ENCODE measurements at regions not wholly inside any gene's neighbourhood (a gene's known extent, or its start where the extent isn't known, plus 50 kb on each side); places are given as distances from the start of the nearest gene placed in this dataset.

- H3K4me1 ChIP-seq (ENCODE audit: insufficient read depth, low read length, severe bottlenecking) = no peaks in the 10 kb centered on the region
- H3K27ac ChIP-seq (ENCODE audit: low read depth, low read length, poor library complexity, severe bottlenecking) = no peak overlapping the region
- no peaks in the 10 kb centered on the region for H3K79me2 ChIP-seq (ENCODE audit: insufficient read depth, low read length)
- no peaks in the 10 kb centered on the region for H3K9me3 ChIP-seq (ENCODE audit: low read length)
- H3K9me2 ChIP-seq (ENCODE audit: low read depth, low read length) = no peaks in the 10 kb centered on the region
- no peaks in the 10 kb centered on the region for H3K27me3 ChIP-seq (ENCODE audit: insufficient read depth, low read length)
- H4K20me1 ChIP-seq (ENCODE audit: insufficient read depth, low read length) = no peaks in the 10 kb centered on the region
- no peaks in the 10 kb centered on the region for H3K36me3 ChIP-seq (ENCODE audit: insufficient read depth, low read length)
- no peak overlapping the region for H3K4me2 ChIP-seq (ENCODE audit: low read length)
- no peaks in the 10 kb centered on the region for H3F3A ChIP-seq (ENCODE audit: insufficient read depth, low read length)
- no peak overlapping the region for H3K9ac ChIP-seq (ENCODE audit: low read length)
- no peak overlapping the region for H3K4me3 ChIP-seq (ENCODE audit: low read depth, low read length, poor library complexity, severe bottlenecking)
- H2AFZ ChIP-seq (ENCODE audit: low read length) = no peak overlapping the region
- TF ChIP-seq EZH2 (IDR thresholded peaks at IDR 0.05; ENCODE audit: borderline replicate concordance, low read length) = no peak
- TF ChIP-seq, protein P1, sequence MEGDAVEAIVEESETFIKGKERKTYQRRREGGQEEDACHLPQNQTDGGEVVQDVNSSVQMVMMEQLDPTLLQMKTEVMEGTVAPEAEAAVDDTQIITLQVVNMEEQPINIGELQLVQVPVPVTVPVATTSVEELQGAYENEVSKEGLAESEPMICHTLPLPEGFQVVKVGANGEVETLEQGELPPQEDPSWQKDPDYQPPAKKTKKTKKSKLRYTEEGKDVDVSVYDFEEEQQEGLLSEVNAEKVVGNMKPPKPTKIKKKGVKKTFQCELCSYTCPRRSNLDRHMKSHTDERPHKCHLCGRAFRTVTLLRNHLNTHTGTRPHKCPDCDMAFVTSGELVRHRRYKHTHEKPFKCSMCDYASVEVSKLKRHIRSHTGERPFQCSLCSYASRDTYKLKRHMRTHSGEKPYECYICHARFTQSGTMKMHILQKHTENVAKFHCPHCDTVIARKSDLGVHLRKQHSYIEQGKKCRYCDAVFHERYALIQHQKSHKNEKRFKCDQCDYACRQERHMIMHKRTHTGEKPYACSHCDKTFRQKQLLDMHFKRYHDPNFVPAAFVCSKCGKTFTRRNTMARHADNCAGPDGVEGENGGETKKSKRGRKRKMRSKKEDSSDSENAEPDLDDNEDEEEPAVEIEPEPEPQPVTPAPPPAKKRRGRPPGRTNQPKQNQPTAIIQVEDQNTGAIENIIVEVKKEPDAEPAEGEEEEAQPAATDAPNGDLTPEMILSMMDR (IDR thresholded peaks at IDR 0.05; ENCODE audit: low read length) = no peak
Observed at GRCh38 chr2:133822517-133823225, 254.4 kb upstream of the NCKAP5 start.

DNA sequence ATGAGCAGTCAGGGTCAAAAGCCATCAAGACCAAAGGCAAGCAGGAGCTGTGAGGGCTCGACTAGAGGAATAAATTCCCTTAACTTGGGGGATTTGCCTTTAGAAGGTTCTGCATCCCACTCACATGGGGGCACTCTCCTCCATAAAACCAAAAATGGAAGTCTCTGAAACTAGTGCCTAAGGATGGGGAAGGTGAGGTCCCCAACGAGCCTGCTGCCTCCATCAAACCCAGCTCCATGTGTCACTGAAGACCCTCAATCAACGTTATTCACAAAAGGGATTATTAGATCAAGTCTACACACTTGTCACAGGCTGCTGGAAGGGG, 254.9 kb upstream of the NCKAP5 start:
- Histone ChIP-seq H3K36me3 (ENCODE audit: insufficient read depth, low read length) (no peaks in the 10 kb centered on the region), H3K79me2 (ENCODE audit: insufficient read depth, low read length) (no peaks in the 10 kb centered on the region), H3K9me2 (ENCODE audit: low read depth, low read length) (no peaks in the 10 kb centered on the region), H2AFZ (ENCODE audit: low read length) (no peak overlapping the region), H3K9me3 (ENCODE audit: low read length) (no peaks in the 10 kb centered on the region), H3K4me1 (ENCODE audit: insufficient read depth, low read length, severe bottlenecking) (no peaks in the 10 kb centered on the region), H3K27ac (ENCODE audit: low read depth, low read length, poor library complexity, severe bottlenecking) (no peak overlapping the region), H3K4me2 (ENCODE audit: low read length) (no peak overlapping the region), H3K9ac (ENCODE audit: low read length) (no peak overlapping the region), H3K27me3 (ENCODE audit: insufficient read depth, low read length) (no peaks in the 10 kb centered on the region), H4K20me1 (ENCODE audit: insufficient read depth, low read length) (no peaks in the 10 kb centered on the region), H3F3A (ENCODE audit: insufficient read depth, low read length) (no peaks in the 10 kb centered on the region), H3K4me3 (ENCODE audit: low read depth, low read length, poor library complexity, severe bottlenecking) (no peak overlapping the region)
- TF ChIP-seq, protein P1 (IDR thresholded peaks at IDR 0.05; ENCODE audit: low read length) = no peak
- TF ChIP-seq EZH2 (IDR thresholded peaks at IDR 0.05; ENCODE audit: borderline replicate concordance, low read length) = no peak

DNA sequence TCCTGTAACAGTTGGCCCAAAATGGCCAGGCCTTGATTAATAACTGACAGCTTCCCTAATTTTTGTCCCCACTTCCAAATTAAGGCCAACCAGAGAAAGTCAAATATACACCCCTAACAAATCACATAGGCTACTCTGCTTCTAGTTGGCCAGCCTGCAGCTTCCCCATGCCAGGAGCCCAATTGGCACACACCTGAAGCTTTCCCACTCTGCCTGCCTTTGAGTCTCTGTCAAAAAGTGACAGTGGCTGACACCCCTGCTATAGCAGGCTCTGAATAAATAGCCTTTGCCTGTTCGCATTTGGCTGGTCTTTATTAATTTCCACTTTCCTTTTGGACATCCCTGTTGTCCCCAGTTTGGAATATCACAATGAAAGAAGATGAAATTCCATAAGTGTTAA, 256.6 kb upstream of the NCKAP5 start:
- Histone ChIP-seq H3K36me3 (ENCODE audit: insufficient read depth, low read length) (no peaks in the 10 kb centered on the region), H3K4me1 (ENCODE audit: insufficient read depth, low read length, severe bottlenecking) (no peaks in the 10 kb centered on the region), H4K20me1 (ENCODE audit: insufficient read depth, low read length) (no peaks in the 10 kb centered on the region), H3K27me3 (ENCODE audit: insufficient read depth, low read length) (no peaks in the 10 kb centered on the region), H2AFZ (ENCODE audit: low read length) (no peak overlapping the region), H3K4me3 (ENCODE audit: low read depth, low read length, poor library complexity, severe bottlenecking) (no peak overlapping the region), H3K9me3 (ENCODE audit: low read length) (no peaks in the 10 kb centered on the region), H3K4me2 (ENCODE audit: low read length) (no peak overlapping the region), H3K27ac (ENCODE audit: low read depth, low read length, poor library complexity, severe bottlenecking) (no peak overlapping the region), H3K79me2 (ENCODE audit: insufficient read depth, low read length) (no peaks in the 10 kb centered on the region), H3F3A (ENCODE audit: insufficient read depth, low read length) (no peaks in the 10 kb centered on the region), H3K9me2 (ENCODE audit: low read depth, low read length) (no peaks in the 10 kb centered on the region), H3K9ac (ENCODE audit: low read length) (no peak overlapping the region)
- TF ChIP-seq, protein P1 (IDR thresholded peaks at IDR 0.05; ENCODE audit: low read length) = no peak
- no peak for TF ChIP-seq EZH2 (IDR thresholded peaks at IDR 0.05; ENCODE audit: borderline replicate concordance, low read length)
